ENCODE measurements at regions not wholly inside any gene's neighbourhood (a gene's known extent, or its start where the extent isn't known, plus 50 kb on each side); places are given as distances from the start of the nearest gene placed in this dataset.

GRCh38 chr12:25058012-25058411, 109.1 kb upstream of the BCAT1 start:
- Histone ChIP-seq H2BK12ac (ENCODE audit: low read length) (no peak overlapping the region), H3K23ac (ENCODE audit: low read depth, low read length, poor library complexity) (no peak overlapping the region), H3K27ac (replicated peaks; ENCODE audit: low read length) (no peak overlapping the region), H3K36me3 (replicated peaks in 1 of 2; ENCODE audit: control insufficient read depth in 2 of 2, insufficient read depth in 2 of 2, low read length in 2 of 2) (no peaks in the 10 kb centered on the region), H4K91ac (ENCODE audit: low read depth, low read length, poor library complexity) (no peak overlapping the region), H4K8ac (ENCODE audit: low read depth, low read length) (no peak overlapping the region), H2BK15ac (ENCODE audit: low read length) (no peak overlapping the region), H3K4me1 (ENCODE audit: control insufficient read depth in 2 of 2, insufficient read depth in 1 of 2, low read depth in 1 of 2, low read length in 2 of 2) (peaks cover 0 to 2% of the 10 kb centered on the region in 2 donors), H2BK120ac (ENCODE audit: low read depth, low read length) (no peak overlapping the region), H3K18ac (ENCODE audit: low read length) (no peak overlapping the region), H2AK5ac (ENCODE audit: low read depth, low read length) (no peak overlapping the region), H3K9ac (ENCODE audit: low read depth, low read length, poor library complexity) (no peak overlapping the region), H3K4me3 (ENCODE audit: low read length in 2 of 2) (no peak overlapping the region), H2BK5ac (ENCODE audit: low read length) (no peak overlapping the region), H3K14ac (ENCODE audit: low read length) (no peak overlapping the region), H3K4me2 (ENCODE audit: insufficient read depth, low read length, poor library complexity, severe bottlenecking) (no peak overlapping the region), H3K9me3 (replicated peaks in 1 of 2; ENCODE audit: control insufficient read depth in 2 of 2, insufficient read depth in 1 of 2, low read depth in 1 of 2, low read length in 2 of 2) (no peaks in the 10 kb centered on the region), H3K79me1 (ENCODE audit: low read depth, low read length) (no peaks in the 10 kb centered on the region), H3K4ac (ENCODE audit: low read length) (no peak overlapping the region), H3K27me3 (ENCODE audit: control insufficient read depth in 3 of 3, insufficient read depth in 3 of 3, low read depth in 1 of 3, low read length in 3 of 3) (no peaks in the 10 kb centered on the region), H2AFZ (ENCODE audit: low read length) (no peak overlapping the region)
- DNase-seq (ENCODE audit: low spot score): no peak
- no CpG with 5 or more reads among the region's 5 CpGs for WGBS, 2 donors (ENCODE audit: extremely low coverage in 2 of 2, insufficient read length in 2 of 2, insufficient replicate concordance in 1 of 2)

- Histone ChIP-seq H3K79me1 (ENCODE audit: low read depth, low read length) (no peaks in the 10 kb centered on the region), H3K36me3 (replicated peaks in 1 of 2; ENCODE audit: control insufficient read depth in 2 of 2, insufficient read depth in 2 of 2, low read length in 2 of 2) (no peaks in the 10 kb centered on the region), H2BK120ac (ENCODE audit: low read depth, low read length) (no peak overlapping the region), H2BK12ac (ENCODE audit: low read length) (no peak overlapping the region), H3K4me1 (ENCODE audit: control insufficient read depth in 2 of 2, insufficient read depth in 1 of 2, low read depth in 1 of 2, low read length in 2 of 2) (peaks cover 0 to 4% of the 10 kb centered on the region in 2 donors), H3K9me3 (replicated peaks in 1 of 2; ENCODE audit: control insufficient read depth in 2 of 2, insufficient read depth in 1 of 2, low read depth in 1 of 2, low read length in 2 of 2) (no peaks in the 10 kb centered on the region), H3K4me3 (ENCODE audit: low read length in 2 of 2) (no peak overlapping the region), H2BK5ac (ENCODE audit: low read length) (no peak overlapping the region), H2BK15ac (ENCODE audit: low read length) (no peak overlapping the region), H3K18ac (ENCODE audit: low read length) (no peak overlapping the region), H3K9ac (ENCODE audit: low read depth, low read length, poor library complexity) (no peak overlapping the region), H3K23ac (ENCODE audit: low read depth, low read length, poor library complexity) (no peak overlapping the region), H3K4ac (ENCODE audit: low read length) (no peak overlapping the region), H3K27me3 (ENCODE audit: control insufficient read depth in 3 of 3, insufficient read depth in 3 of 3, low read depth in 1 of 3, low read length in 3 of 3) (no peaks in the 10 kb centered on the region), H4K91ac (ENCODE audit: low read depth, low read length, poor library complexity) (no peak overlapping the region), H3K27ac (replicated peaks; ENCODE audit: low read length) (no peak overlapping the region), H2AFZ (ENCODE audit: low read length) (no peak overlapping the region), H3K14ac (ENCODE audit: low read length) (no peak overlapping the region), H2AK5ac (ENCODE audit: low read depth, low read length) (no peak overlapping the region), H4K8ac (ENCODE audit: low read depth, low read length) (no peak overlapping the region), H3K4me2 (ENCODE audit: insufficient read depth, low read length, poor library complexity, severe bottlenecking) (no peak overlapping the region)
- no peak for DNase-seq (ENCODE audit: low spot score)
- WGBS, 2 donors (ENCODE audit: extremely low coverage in 2 of 2, insufficient read length in 2 of 2, insufficient replicate concordance in 1 of 2): no CpG with 5 or more reads among the region's 3 CpGs
These were observed 107.7 kb upstream of the BCAT1 start for GRCh38 chr12:25056486-25057130.

- no CpG with 5 or more reads among the region's 5 CpGs for WGBS, 2 donors (ENCODE audit: extremely low coverage in 2 of 2, insufficient read length in 2 of 2, insufficient replicate concordance in 1 of 2)
These were observed 107.1 kb upstream of the BCAT1 start for GRCh38 chr12:25056011-25056410.

DNA sequence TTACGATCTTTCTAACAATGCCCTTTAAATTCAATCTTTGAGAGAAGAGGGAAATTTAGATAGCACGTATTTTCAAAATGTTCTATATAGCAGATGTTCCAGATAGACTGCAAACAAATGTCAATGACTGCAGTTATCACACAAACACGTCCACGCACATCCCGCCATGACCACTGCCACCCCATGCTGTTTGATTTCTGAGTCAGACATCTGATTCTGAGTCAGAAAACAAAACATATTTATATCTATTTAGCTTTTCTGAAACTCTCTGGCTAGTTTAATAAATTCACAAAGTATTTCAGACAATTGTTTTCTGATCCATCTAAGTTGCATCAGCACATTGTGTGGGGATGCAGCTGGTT, 105.9 kb upstream of the BCAT1 start:
- no peak overlapping the region for H3K4me2 ChIP-seq (ENCODE audit: insufficient read depth, low read length, poor library complexity, severe bottlenecking)
- H3K27me3 ChIP-seq (ENCODE audit: control insufficient read depth in 3 of 3, insufficient read depth in 3 of 3, low read depth in 1 of 3, low read length in 3 of 3): no peaks in the 10 kb centered on the region
- no peaks in the 10 kb centered on the region for H3K9me3 ChIP-seq (replicated peaks in 1 of 2; ENCODE audit: control insufficient read depth in 2 of 2, insufficient read depth in 1 of 2, low read depth in 1 of 2, low read length in 2 of 2)
- no peak overlapping the region for H2BK12ac ChIP-seq (ENCODE audit: low read length)
- no peak overlapping the region for H2BK15ac ChIP-seq (ENCODE audit: low read length)
- H3K4me1 ChIP-seq (ENCODE audit: control insufficient read depth in 2 of 2, insufficient read depth in 1 of 2, low read depth in 1 of 2, low read length in 2 of 2): peaks cover 0 to 4% of the 10 kb centered on the region in 2 donors
- H3K23ac ChIP-seq (ENCODE audit: low read depth, low read length, poor library complexity): no peak overlapping the region
- no CpG with 5 or more reads among the region's 5 CpGs for WGBS, 2 donors (ENCODE audit: extremely low coverage in 2 of 2, insufficient read length in 2 of 2, insufficient replicate concordance in 1 of 2)
- no peak overlapping the region for H3K9ac ChIP-seq (ENCODE audit: low read depth, low read length, poor library complexity)
- H3K4me3 ChIP-seq (ENCODE audit: low read length in 2 of 2): no peak overlapping the region
- no peaks in the 10 kb centered on the region for H3K79me1 ChIP-seq (ENCODE audit: low read depth, low read length)
- no peak overlapping the region for H4K8ac ChIP-seq (ENCODE audit: low read depth, low read length)
- H3K36me3 ChIP-seq (replicated peaks in 1 of 2; ENCODE audit: control insufficient read depth in 2 of 2, insufficient read depth in 2 of 2, low read length in 2 of 2): no peaks in the 10 kb centered on the region
- no peak overlapping the region for H4K91ac ChIP-seq (ENCODE audit: low read depth, low read length, poor library complexity)
- no peak overlapping the region for H2BK5ac ChIP-seq (ENCODE audit: low read length)
- no peak for DNase-seq (ENCODE audit: low spot score)
- H2AK5ac ChIP-seq (ENCODE audit: low read depth, low read length): no peak overlapping the region
- H2AFZ ChIP-seq (ENCODE audit: low read length): no peak overlapping the region
- H3K14ac ChIP-seq (ENCODE audit: low read length): no peak overlapping the region
- H3K27ac ChIP-seq (replicated peaks; ENCODE audit: low read length): no peak overlapping the region
- H2BK120ac ChIP-seq (ENCODE audit: low read depth, low read length): no peak overlapping the region
- H3K4ac ChIP-seq (ENCODE audit: low read length): no peak overlapping the region
- H3K18ac ChIP-seq (ENCODE audit: low read length): no peak overlapping the region

More at GRCh38 chr12:25056011-25056410, 107.1 kb upstream of the BCAT1 start:
- Histone ChIP-seq H2BK5ac (ENCODE audit: low read length) (no peak overlapping the region), H3K4ac (ENCODE audit: low read length) (no peak overlapping the region), H2AFZ (ENCODE audit: low read length) (no peak overlapping the region), H3K9me3 (replicated peaks in 1 of 2; ENCODE audit: control insufficient read depth in 2 of 2, insufficient read depth in 1 of 2, low read depth in 1 of 2, low read length in 2 of 2) (no peaks in the 10 kb centered on the region), H3K23ac (ENCODE audit: low read depth, low read length, poor library complexity) (no peak overlapping the region), H3K27ac (replicated peaks; ENCODE audit: low read length) (no peak overlapping the region), H2BK15ac (ENCODE audit: low read length) (no peak overlapping the region), H2BK120ac (ENCODE audit: low read depth, low read length) (no peak overlapping the region), H3K36me3 (replicated peaks in 1 of 2; ENCODE audit: control insufficient read depth in 2 of 2, insufficient read depth in 2 of 2, low read length in 2 of 2) (no peaks in the 10 kb centered on the region), H2BK12ac (ENCODE audit: low read length) (no peak overlapping the region), H2AK5ac (ENCODE audit: low read depth, low read length) (no peak overlapping the region), H3K9ac (ENCODE audit: low read depth, low read length, poor library complexity) (no peak overlapping the region), H3K14ac (ENCODE audit: low read length) (no peak overlapping the region), H3K27me3 (ENCODE audit: control insufficient read depth in 3 of 3, insufficient read depth in 3 of 3, low read depth in 1 of 3, low read length in 3 of 3) (no peaks in the 10 kb centered on the region), H3K18ac (ENCODE audit: low read length) (no peak overlapping the region), H3K4me2 (ENCODE audit: insufficient read depth, low read length, poor library complexity, severe bottlenecking) (no peak overlapping the region), H3K79me1 (ENCODE audit: low read depth, low read length) (no peaks in the 10 kb centered on the region), H4K8ac (ENCODE audit: low read depth, low read length) (no peak overlapping the region), H3K4me1 (ENCODE audit: control insufficient read depth in 2 of 2, insufficient read depth in 1 of 2, low read depth in 1 of 2, low read length in 2 of 2) (peaks cover 0 to 4% of the 10 kb centered on the region in 2 donors), H4K91ac (ENCODE audit: low read depth, low read length, poor library complexity) (no peak overlapping the region), H3K4me3 (ENCODE audit: low read length in 2 of 2) (no peak overlapping the region)
- no peak for DNase-seq (ENCODE audit: low spot score)

Data from neuronal stem cell (in vitro differentiated cells).